H1 (cell line): ENCODE measurements at regions not wholly inside any gene's neighbourhood (a gene's known extent, or its start where the extent isn't known, plus 50 kb on each side); places are given as distances from the start of the nearest gene placed in this dataset.

Experiments
- CBX5 ChIP-seq: fragments of 300-800, 300-1000 bp; sonication (generic); IDR thresholded peaks from 2 replicates; pipeline ENCODE4 v1.7.1; 2016; ENCODE audit warnings: antibody characterized with exemption, low read length, low read depth
- CHD2 ChIP-seq: IDR thresholded peaks from 2 replicates; pipeline ENCODE4 v1.6.1; 2012; ENCODE audit warnings: low read length, improper control_type of control experiment
- CTCF ChIP-seq, 3 experiments: IDR thresholded peaks; 1 replicate in 2 of 3; 2 replicates in 1 of 3; pipeline versions ENCODE4 v1.5.1 to v1.6.1; 2011; ENCODE audit warnings: low read length in 3 of 3, mild to moderate bottlenecking in 3 of 3, inconsistent platforms in 2 of 3, low read depth in 1 of 3, moderate library complexity in 1 of 3; ENCODE audit not compliant: insufficient read depth in 1 of 3; ENCODE audit errors: control extremely low read depth in 1 of 3
- EP300 ChIP-seq, 2 experiments: IDR thresholded peaks; 1 replicate in 1 of 2; 2 replicates in 1 of 2; pipeline ENCODE4 v1.6.1; 2011 to 2012; ENCODE audit warnings: low read depth in 2 of 2, low read length in 2 of 2, mild to moderate bottlenecking in 2 of 2, borderline replicate concordance in 1 of 2, inconsistent platforms in 1 of 2, moderate library complexity in 1 of 2
- EZH2 ChIP-seq: fragments of 200-600 bp; sonication (generic); IDR thresholded peaks from 2 replicates; pipeline ENCODE4 v1.7.1; 2012; ENCODE audit warnings: low read depth, mild to moderate bottlenecking, moderate library complexity, low read length, inconsistent platforms; ENCODE audit not compliant: severe bottlenecking
- JUND ChIP-seq: IDR thresholded peaks from 2 replicates; pipeline ENCODE4 v1.6.1; 2011; ENCODE audit warnings: mild to moderate bottlenecking, improper control_type of control experiment, low read length
- POLR2A ChIP-seq, 2 experiments: IDR thresholded peaks; 1 replicate in 1 of 2; 2 replicates in 1 of 2; pipeline ENCODE4 v1.6.1; 2011; ENCODE audit warnings: low read depth in 2 of 2, low read length in 2 of 2, mild to moderate bottlenecking in 2 of 2; ENCODE audit errors: control extremely low read depth in 1 of 2
- POLR2AphosphoS5 ChIP-seq: IDR thresholded peaks from 2 replicates; pipeline ENCODE4 v1.6.1; 2011; ENCODE audit warnings: low read depth, low read length
- RAD21 ChIP-seq, 2 experiments: IDR thresholded peaks in 1 of 2; conservative IDR thresholded peaks in 1 of 2; 2 replicates each; pipeline ENCODE4 v1.6.1; 2011; ENCODE audit warnings: low read depth in 2 of 2, low read length in 2 of 2, improper control_type of control experiment in 1 of 2, inconsistent platforms in 1 of 2, mild to moderate bottlenecking in 1 of 2, moderate library complexity in 1 of 2
- RFX5 ChIP-seq: IDR thresholded peaks from 2 replicates; pipeline ENCODE4 v1.6.1; 2011; ENCODE audit warnings: low read depth, low read length, improper control_type of control experiment, borderline replicate concordance
- RNF2 ChIP-seq: fragments of 200-900, 300-1000 bp; sonication (generic); IDR thresholded peaks from 2 replicates; pipeline ENCODE4 v1.7.1; 2016; ENCODE audit warnings: borderline replicate concordance, low read depth, mild to moderate bottlenecking, antibody characterized with exemption, low read length; ENCODE audit not compliant: poor library complexity, severe bottlenecking; ENCODE audit errors: missing control alignments

DNA sequence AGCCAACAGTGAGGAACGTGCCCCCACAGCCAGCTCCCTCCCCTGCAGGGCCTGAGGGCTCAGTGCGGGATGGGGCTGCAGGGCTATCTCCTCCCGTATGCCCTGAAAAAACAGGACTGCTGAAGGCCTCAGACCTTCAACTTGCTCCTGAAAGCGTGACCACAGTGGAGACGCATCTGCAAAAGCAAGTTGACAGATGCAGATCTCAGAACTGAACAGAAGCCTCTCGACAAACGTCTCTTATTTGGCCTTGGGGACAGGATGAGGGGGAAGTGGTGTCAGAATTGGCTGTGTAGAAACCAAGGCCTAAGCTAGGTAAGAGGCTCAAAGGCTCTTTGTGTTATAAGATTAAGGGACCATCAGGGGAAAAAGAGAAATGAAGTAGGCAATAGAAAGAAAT, 120.7 kb upstream of the SLC22A23 start:
- TF ChIP-seq POLR2AphosphoS5 (no peak), EZH2 (no peak), CTCF (IDR thresholded peaks at IDR 0.05; ENCODE audit: control extremely low read depth in 1 of 3, insufficient read depth in 1 of 3, low read depth in 1 of 3, low read length in 3 of 3) (no peak), POLR2A (IDR thresholded peaks at IDR 0.05; ENCODE audit: control extremely low read depth in 1 of 2, low read depth in 2 of 2, low read length in 2 of 2) (no peak), CHD2 (no peak), EP300 (IDR thresholded peaks at IDR 0.05; ENCODE audit: borderline replicate concordance in 1 of 2, low read depth in 2 of 2, low read length in 2 of 2) (no peak), CBX5 (no peak), RFX5 (no peak), JUND (no peak), RAD21 (IDR thresholded peaks at IDR 0.05 in 1 of 2, conservative IDR thresholded peaks at IDR 0.05 in 1 of 2; ENCODE audit: low read depth in 2 of 2, low read length in 2 of 2) (no peak), RNF2 (no peak)
